Hepatocyte (in vitro differentiated cells): ENCODE measurements at regions not wholly inside any gene's neighbourhood (a gene's known extent, or its start where the extent isn't known, plus 50 kb on each side); places are given as distances from the start of the nearest gene placed in this dataset.

Experiments used
- DNase-seq: peaks from one replicate; pipeline ENCODE4 v3.0.0-alpha.2; 2016; ENCODE audit warnings: low spot score
- H2AFZ ChIP-seq: fragments of 200-600 bp; sonication (generic); 2 replicates; pipeline ENCODE4 v1.6.0; 2016; ENCODE audit warnings: antibody characterized with exemption, mild to moderate bottlenecking
- H3K27ac ChIP-seq: fragments of 200-600 bp; sonication (generic); 2 replicates; pipeline ENCODE4 v1.5.1; 2016; ENCODE audit warnings: mild to moderate bottlenecking
- H3K27me3 ChIP-seq: fragments of 200-600 bp; sonication (generic); 2 replicates; pipeline ENCODE4 v1.6.1; 2016
- H3K36me3 ChIP-seq: fragments of 200-600 bp; sonication (generic); replicated peaks from 2 replicates; pipeline ENCODE4 v1.5.1; 2016; ENCODE audit warnings: low read depth; ENCODE audit not compliant: insufficient read depth
- H3K4me1 ChIP-seq: fragments of 200-600 bp; sonication (generic); 2 replicates; pipeline ENCODE4 v1.5.1; 2016; ENCODE audit warnings: mild to moderate bottlenecking, moderate library complexity; ENCODE audit not compliant: insufficient read depth
- H3K4me2 ChIP-seq: fragments of 200-600 bp; sonication (generic); 2 replicates; pipeline ENCODE4 v1.6.0; 2016
- H3K4me3 ChIP-seq: fragments of 200-600 bp; sonication (generic); 2 replicates; pipeline ENCODE4 v1.5.1; 2016; ENCODE audit warnings: mild to moderate bottlenecking
- H3K79me2 ChIP-seq: fragments of 200-600 bp; sonication (generic); 2 replicates; pipeline ENCODE4 v1.6.0; 2017; ENCODE audit warnings: mild to moderate bottlenecking
- H3K9me2 ChIP-seq: fragments of 200-600 bp; sonication (generic); replicated peaks from 2 replicates; pipeline ENCODE4 v1.6.0; 2017; ENCODE audit warnings: mild to moderate bottlenecking; ENCODE audit not compliant: insufficient read depth
- H3K9me3 ChIP-seq: fragments of 200-600 bp; sonication (generic); 2 replicates; pipeline ENCODE4 v1.5.1; 2016; ENCODE audit warnings: low read depth, mild to moderate bottlenecking
- H4K20me1 ChIP-seq: fragments of 200-600 bp; sonication (generic); 2 replicates; pipeline ENCODE4 v1.6.0; 2016; ENCODE audit warnings: mild to moderate bottlenecking; ENCODE audit not compliant: insufficient read depth, poor library complexity, severe bottlenecking
- CTCF ChIP-seq: fragments of 200-600 bp; sonication (generic); IDR thresholded peaks from 2 replicates; pipeline ENCODE4 v1.5.1; 2016; ENCODE audit warnings: antibody characterized with exemption, mild to moderate bottlenecking; ENCODE audit not compliant: poor library complexity
- EZH2 ChIP-seq: fragments of 200-600 bp; sonication (generic); IDR thresholded peaks from 2 replicates; pipeline ENCODE4 v1.6.1; 2016; ENCODE audit warnings: antibody characterized with exemption, mild to moderate bottlenecking, borderline replicate concordance
- EZH2phosphoT487 ChIP-seq: fragments of 200-600 bp; sonication (generic); IDR thresholded peaks from one replicate; pipeline ENCODE4 v1.6.1; 2018; ENCODE audit warnings: antibody characterized with exemption, mild to moderate bottlenecking, low read depth, moderate library complexity; ENCODE audit not compliant: unreplicated experiment, severe bottlenecking
- WGBS: methylation state at CpG from one replicate; pipeline ENCODE4 v1.1.6; 2016; ENCODE audit warnings: low lambda C conversion rate; ENCODE audit errors: missing lambda C conversion rate; 5-methylcytosine and 5-hydroxymethylcytosine counted together

DNA sequence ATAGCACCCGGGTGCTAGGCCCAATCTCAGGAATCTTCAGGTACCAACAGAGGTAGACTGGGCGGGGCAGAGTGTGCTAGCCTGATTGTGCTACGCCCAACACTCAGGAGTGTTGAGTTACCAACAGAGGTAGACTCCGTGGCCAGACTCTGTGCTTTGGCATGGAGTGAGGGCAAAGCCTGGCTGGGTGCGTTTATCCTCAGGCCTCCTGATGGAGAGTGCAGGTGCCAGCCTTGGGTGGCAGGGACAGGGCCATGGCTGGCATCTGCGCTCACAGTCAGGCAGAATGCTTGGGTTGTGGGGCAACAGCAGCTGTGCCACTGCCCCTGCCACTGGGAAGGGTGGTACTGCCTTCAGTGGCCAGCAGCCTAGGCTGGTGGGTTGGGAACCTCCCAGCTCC is 111.6 kb downstream of the NEUROD6 start:
- TF ChIP-seq CTCF (no peak), EZH2 (no peak), EZH2phosphoT487 (no peak)
- Histone ChIP-seq H2AFZ (no peak overlapping the region), H3K36me3 (peaks cover 2% of the 10 kb centered on the region), H3K4me2 (no peak overlapping the region), H3K27ac (no peak overlapping the region), H3K27me3 (no peaks in the 10 kb centered on the region), H3K79me2 (no peaks in the 10 kb centered on the region), H3K4me3 (no peak overlapping the region), H4K20me1 (no peaks in the 10 kb centered on the region), H3K9me2 (no peaks in the 10 kb centered on the region), H3K9me3 (no peaks in the 10 kb centered on the region), H3K4me1 (no peaks in the 10 kb centered on the region)
- 92% methylated on average over 6 of the region's 6 CpGs for WGBS
- no peak for DNase-seq

GRCh38 chr7:31214751-31215150 is 125.8 kb downstream of the NEUROD6 start:
- no peak for DNase-seq
- Histone ChIP-seq H3K9me3 (no peaks in the 10 kb centered on the region), H3K4me1 (no peaks in the 10 kb centered on the region), H3K27ac (no peak overlapping the region), H2AFZ (no peak overlapping the region), H3K4me3 (no peak overlapping the region), H3K27me3 (no peaks in the 10 kb centered on the region), H3K4me2 (no peak overlapping the region), H3K9me2 (no peaks in the 10 kb centered on the region), H3K79me2 (no peaks in the 10 kb centered on the region), H4K20me1 (no peaks in the 10 kb centered on the region), H3K36me3 (no peaks in the 10 kb centered on the region)
- 92% methylated on average over 1 of the region's 1 CpG for WGBS
- TF ChIP-seq EZH2phosphoT487, result no peak

DNA sequence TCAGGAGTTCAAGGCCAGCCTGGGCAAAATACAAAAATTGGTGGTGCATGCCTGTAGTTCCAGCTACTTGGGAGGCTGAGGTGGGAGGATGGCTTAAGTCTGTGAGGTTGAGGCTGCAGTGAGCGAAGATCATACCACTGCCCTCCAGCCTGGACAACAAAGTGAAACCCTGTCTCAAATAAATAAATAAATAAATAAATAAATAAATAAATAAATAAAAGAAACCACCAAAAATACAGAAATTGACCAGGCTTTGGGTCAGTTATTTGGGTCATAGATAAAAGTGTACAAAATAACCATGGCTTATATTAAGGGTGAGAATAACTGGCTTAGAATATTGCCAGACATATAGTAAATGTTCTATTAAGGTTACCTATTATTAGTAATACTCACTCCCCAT is 129.2 kb downstream of the NEUROD6 start:
- Histone ChIP-seq H3K9me3 (no peaks in the 10 kb centered on the region), H4K20me1 (no peaks in the 10 kb centered on the region), H3K27ac (no peak overlapping the region), H2AFZ (no peak overlapping the region), H3K4me3 (no peak overlapping the region), H3K4me2 (no peak overlapping the region), H3K36me3 (no peaks in the 10 kb centered on the region), H3K27me3 (no peaks in the 10 kb centered on the region), H3K79me2 (no peaks in the 10 kb centered on the region), H3K4me1 (no peaks in the 10 kb centered on the region), H3K9me2 (no peaks in the 10 kb centered on the region)
- 92% methylated on average over 1 of the region's 1 CpG for WGBS
- TF ChIP-seq EZH2phosphoT487 (no peak), EZH2 (no peak), CTCF (no peak)
- no peak for DNase-seq

DNA sequence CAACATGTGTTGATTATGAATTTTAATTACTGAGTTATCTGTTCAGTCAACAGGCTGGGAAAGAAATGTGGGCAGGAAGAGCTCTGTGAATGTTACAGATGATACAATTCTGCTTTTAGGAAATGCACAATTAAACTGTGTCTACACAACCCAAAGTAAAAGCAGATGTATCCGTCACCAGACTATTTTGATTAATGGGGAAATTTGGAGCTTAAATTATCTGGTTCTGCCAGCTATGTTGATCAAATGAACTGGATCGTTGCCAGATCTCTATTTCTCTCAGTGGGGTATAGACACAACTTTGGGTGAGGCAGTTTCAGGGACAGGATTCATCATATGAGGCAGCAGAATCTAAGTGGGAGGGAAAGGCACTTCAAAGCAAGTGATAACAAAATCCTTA is 136.5 kb downstream of the NEUROD6 start:
- Histone ChIP-seq H3K79me2 (no peaks in the 10 kb centered on the region), H3K4me3 (no peak overlapping the region), H3K27me3 (no peaks in the 10 kb centered on the region), H3K9me3 (no peaks in the 10 kb centered on the region), H3K36me3 (no peaks in the 10 kb centered on the region), H3K4me2 (no peak overlapping the region), H3K27ac (no peak overlapping the region), H3K9me2 (no peaks in the 10 kb centered on the region), H2AFZ (no peak overlapping the region), H3K4me1 (no peaks in the 10 kb centered on the region), H4K20me1 (no peaks in the 10 kb centered on the region)
- no peak for TF ChIP-seq EZH2phosphoT487
- TF ChIP-seq CTCF, result no peak
- no peak for TF ChIP-seq EZH2
- no peak for DNase-seq
- 78% methylated on average over 2 of the region's 2 CpGs for WGBS
